ENCODE measurements at regions not wholly inside any gene's neighbourhood (a gene's known extent, or its start where the extent isn't known, plus 50 kb on each side); places are given as distances from the start of the nearest gene placed in this dataset.

GRCh38 chr2:193894081-193894480, 1699.3 kb upstream of the TMEFF2 start:
- TF ChIP-seq, protein P1, sequence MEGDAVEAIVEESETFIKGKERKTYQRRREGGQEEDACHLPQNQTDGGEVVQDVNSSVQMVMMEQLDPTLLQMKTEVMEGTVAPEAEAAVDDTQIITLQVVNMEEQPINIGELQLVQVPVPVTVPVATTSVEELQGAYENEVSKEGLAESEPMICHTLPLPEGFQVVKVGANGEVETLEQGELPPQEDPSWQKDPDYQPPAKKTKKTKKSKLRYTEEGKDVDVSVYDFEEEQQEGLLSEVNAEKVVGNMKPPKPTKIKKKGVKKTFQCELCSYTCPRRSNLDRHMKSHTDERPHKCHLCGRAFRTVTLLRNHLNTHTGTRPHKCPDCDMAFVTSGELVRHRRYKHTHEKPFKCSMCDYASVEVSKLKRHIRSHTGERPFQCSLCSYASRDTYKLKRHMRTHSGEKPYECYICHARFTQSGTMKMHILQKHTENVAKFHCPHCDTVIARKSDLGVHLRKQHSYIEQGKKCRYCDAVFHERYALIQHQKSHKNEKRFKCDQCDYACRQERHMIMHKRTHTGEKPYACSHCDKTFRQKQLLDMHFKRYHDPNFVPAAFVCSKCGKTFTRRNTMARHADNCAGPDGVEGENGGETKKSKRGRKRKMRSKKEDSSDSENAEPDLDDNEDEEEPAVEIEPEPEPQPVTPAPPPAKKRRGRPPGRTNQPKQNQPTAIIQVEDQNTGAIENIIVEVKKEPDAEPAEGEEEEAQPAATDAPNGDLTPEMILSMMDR (conservative IDR thresholded peaks at IDR 0.05) = no peak
- TF ChIP-seq EZH2 (IDR thresholded peaks at IDR 0.05; ENCODE audit: low read depth) = no peak

All from PC-9 (cell line).